WTC11 (cell line): ENCODE measurements at regions not wholly inside any gene's neighbourhood (a gene's known extent, or its start where the extent isn't known, plus 50 kb on each side); places are given as distances from the start of the nearest gene placed in this dataset.

ENCODE experiments used
- ATF2 ChIP-seq: sonication (generic); formaldehyde crosslinking; IDR thresholded peaks from 2 replicates; pipeline ENCODE4 v1.8.1; 2022; ENCODE audit warnings: low read depth, missing genetic modification reagents, borderline replicate concordance
- ATF3 ChIP-seq: sonication (generic); formaldehyde crosslinking; conservative IDR thresholded peaks from 2 replicates; pipeline ENCODE4 v1.8.1; 2022; ENCODE audit warnings: mild to moderate bottlenecking, missing genetic modification reagents
- CBFB ChIP-seq: sonication (generic); formaldehyde crosslinking; IDR thresholded peaks from 2 replicates; pipeline ENCODE4 v1.8.1; 2022; ENCODE audit warnings: mild to moderate bottlenecking, low read depth, missing genetic modification reagents
- CREB1 ChIP-seq: sonication (generic); formaldehyde crosslinking; IDR thresholded peaks from 2 replicates; pipeline ENCODE4 v1.8.0; 2023; ENCODE audit warnings: mild to moderate bottlenecking, missing genetic modification reagents
- CTCF ChIP-seq: fragments of 200-600 bp; IDR thresholded peaks from 2 replicates; pipeline ENCODE4 v1.8.0; 2022; ENCODE audit warnings: antibody characterized with exemption
- E2F1 ChIP-seq: sonication (generic); formaldehyde crosslinking; IDR thresholded peaks from 2 replicates; pipeline ENCODE4 v1.8.0; 2022; ENCODE audit warnings: mild to moderate bottlenecking, missing genetic modification reagents
- JUN ChIP-seq: sonication (generic); formaldehyde crosslinking; IDR thresholded peaks from 2 replicates; pipeline ENCODE4 v1.8.0; 2023; ENCODE audit warnings: mild to moderate bottlenecking, missing genetic modification reagents
- NR2C2 ChIP-seq: sonication (generic); formaldehyde crosslinking; IDR thresholded peaks from 2 replicates; pipeline ENCODE4 v1.8.0; 2022; ENCODE audit warnings: mild to moderate bottlenecking, missing genetic modification reagents
- TEAD1 ChIP-seq: sonication (generic); formaldehyde crosslinking; IDR thresholded peaks from 2 replicates; pipeline ENCODE4 v1.8.0; 2022; ENCODE audit warnings: mild to moderate bottlenecking, missing genetic modification reagents
- USF2 ChIP-seq: sonication (generic); formaldehyde crosslinking; IDR thresholded peaks from 2 replicates; pipeline ENCODE4 v1.8.1; 2023; ENCODE audit warnings: mild to moderate bottlenecking, missing genetic modification reagents, moderate library complexity
- ZNF232 ChIP-seq: sonication (generic); formaldehyde crosslinking; IDR thresholded peaks from 2 replicates; pipeline ENCODE4 v1.8.0; 2022; ENCODE audit warnings: mild to moderate bottlenecking, missing genetic modification reagents
- ZNF532 ChIP-seq: fragments of 250-450 bp; sonication (Bioruptor Pico); IDR thresholded peaks from 2 replicates; pipeline ENCODE4 v1.9.0; 2021; ENCODE audit warnings: mild to moderate bottlenecking, borderline replicate concordance

GRCh38 chr15:87420017-87420416, 836.5 kb downstream of the NTRK3 start:
- TF ChIP-seq ZNF232 (CRISPR knock-in tag) (no peak), ATF2 (CRISPR knock-in tag) (no peak), TEAD1 (CRISPR knock-in tag) (no peak), ZNF532 (no peak), CREB1 (CRISPR knock-in tag) (no peak), JUN (CRISPR knock-in tag) (no peak), E2F1 (CRISPR knock-in tag) (no peak), USF2 (no peak), CTCF (no peak), ATF3 (CRISPR knock-in tag) (no peak), CBFB (CRISPR knock-in tag) (no peak), NR2C2 (CRISPR knock-in tag) (no peak)
